Fibroblast of skin of abdomen (primary cell): ENCODE measurements at regions not wholly inside any gene's neighbourhood (a gene's known extent, or its start where the extent isn't known, plus 50 kb on each side); places are given as distances from the start of the nearest gene placed in this dataset.
"Not testable (repeated sequence)": the region's sequence is repeated elsewhere in the genome, so short reads cannot be mapped to it uniquely, and the experiment has no call there.

Experiments used
- DNase-seq: peaks from one replicate; pipeline ENCODE4 v3.0.0-alpha.2; 2013

DNA sequence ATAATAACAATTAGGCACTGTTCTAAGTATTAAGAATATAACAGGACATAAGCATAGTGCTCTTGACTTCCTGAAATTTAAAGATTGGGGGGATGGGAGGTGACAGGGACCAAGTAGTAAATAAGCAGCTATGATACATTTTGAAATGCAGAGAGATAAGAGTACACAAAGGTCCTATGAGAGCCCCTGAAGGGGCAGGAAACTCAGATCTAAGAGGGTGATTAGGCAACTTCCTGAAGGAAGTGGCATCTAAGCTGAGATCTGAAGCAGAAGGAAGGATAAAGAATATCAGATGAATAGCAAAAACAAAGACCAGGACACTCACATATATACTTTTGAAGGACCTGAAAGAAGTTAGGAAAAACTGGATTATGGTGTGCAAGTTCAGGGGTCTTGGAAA lies 415.2 kb upstream of the FRG2C start:
- DNase-seq: no peak

GRCh38 chr3:75254685-75255084 lies 409.4 kb upstream of the FRG2C start:
- no peak for DNase-seq

GRCh38 chr3:75258825-75259683 lies 405.1 kb upstream of the FRG2C start:
- DNase-seq: peak; percentile 6

- not testable (repeated sequence) for DNase-seq
Observed at GRCh38 chr3:75260975-75261374, 403.2 kb upstream of the FRG2C start.

- no peak for DNase-seq
Observed at GRCh38 chr3:75262661-75263060, 401.5 kb upstream of the FRG2C start.

GRCh38 chr3:75265897-75266296 lies 398.2 kb upstream of the FRG2C start:
- no peak for DNase-seq

GRCh38 chr3:75268576-75268975 lies 395.6 kb upstream of the FRG2C start:
- DNase-seq: not testable (repeated sequence)

- DNase-seq: not testable (repeated sequence)
Observed at GRCh38 chr3:75272237-75272636, 391.9 kb upstream of the FRG2C start.

DNA sequence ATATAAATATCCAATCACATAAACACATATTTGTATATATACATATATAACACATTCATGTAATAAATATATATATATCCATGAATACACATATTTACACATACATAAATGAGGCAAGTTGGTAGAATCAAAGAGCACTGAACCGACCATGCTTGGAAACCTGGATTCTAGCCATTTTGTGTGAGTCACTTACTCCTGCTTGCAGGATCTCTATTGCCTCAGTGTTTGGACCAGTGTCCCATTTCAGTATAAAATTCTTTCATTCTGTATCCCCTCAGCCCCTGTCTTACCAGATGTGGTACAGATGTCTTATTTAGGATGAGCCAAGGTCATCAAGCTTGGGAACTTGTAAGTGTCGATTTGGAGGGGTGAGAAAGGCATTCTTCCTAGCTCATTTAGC lies 391.4 kb upstream of the FRG2C start:
- peak; percentile 81 for DNase-seq

DNA sequence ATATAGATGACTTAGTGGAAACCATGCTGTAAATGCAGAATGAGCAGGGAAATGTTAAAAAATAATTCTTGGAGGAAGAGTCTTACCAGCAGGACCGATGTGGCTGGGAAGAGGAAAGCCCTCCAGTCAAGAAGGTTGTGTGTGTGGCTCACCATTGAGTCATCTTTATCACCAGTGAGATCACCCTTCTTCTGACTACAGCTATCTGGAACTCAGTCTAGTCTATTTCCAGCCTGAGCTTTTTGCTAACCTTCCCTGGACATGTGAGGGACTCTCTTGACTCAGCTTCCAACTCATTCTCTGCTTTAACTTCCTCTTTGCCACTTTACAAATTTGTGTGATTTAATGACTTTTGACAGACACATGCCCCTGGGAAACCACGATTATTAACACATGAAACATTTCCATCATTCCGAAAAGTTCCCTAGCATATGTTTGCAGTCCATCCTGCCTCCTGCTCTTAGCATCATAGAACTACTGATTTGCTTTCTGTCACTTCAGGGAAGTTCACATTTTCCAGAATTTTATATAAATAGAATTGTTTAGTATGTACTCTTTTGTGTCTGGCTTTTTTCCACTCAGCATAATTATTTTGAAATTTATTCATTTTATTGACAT lies 378.5 kb upstream of the FRG2C start:
- peak; percentile 94 for DNase-seq

GRCh38 chr3:75288972-75289574 lies 375.1 kb upstream of the FRG2C start:
- DNase-seq: not testable (repeated sequence)

GRCh38 chr3:75294124-75294523 lies 370.0 kb upstream of the FRG2C start:
- DNase-seq: peak; percentile 50

DNA sequence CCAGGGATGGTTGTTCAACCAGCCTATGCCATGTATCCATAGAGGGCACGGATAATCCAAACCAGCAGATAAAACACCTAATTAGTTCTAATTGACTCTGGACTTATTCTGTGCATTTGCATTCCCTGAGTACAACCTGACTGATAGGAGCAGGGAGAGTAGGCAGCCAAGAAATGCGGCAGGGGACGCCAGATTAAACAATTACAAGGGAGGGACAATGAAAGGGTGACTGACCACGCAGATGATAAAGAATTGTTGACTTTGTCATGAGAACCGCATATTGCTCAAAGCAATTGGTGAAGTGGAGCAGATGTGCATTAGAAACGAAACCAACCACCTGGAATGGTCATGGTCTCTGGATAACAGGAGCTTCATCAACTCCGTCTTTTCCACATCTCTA lies 369.1 kb upstream of the FRG2C start:
- no peak for DNase-seq

- DNase-seq: no peak
Observed at GRCh38 chr3:75296858-75297257, 367.3 kb upstream of the FRG2C start.

DNA sequence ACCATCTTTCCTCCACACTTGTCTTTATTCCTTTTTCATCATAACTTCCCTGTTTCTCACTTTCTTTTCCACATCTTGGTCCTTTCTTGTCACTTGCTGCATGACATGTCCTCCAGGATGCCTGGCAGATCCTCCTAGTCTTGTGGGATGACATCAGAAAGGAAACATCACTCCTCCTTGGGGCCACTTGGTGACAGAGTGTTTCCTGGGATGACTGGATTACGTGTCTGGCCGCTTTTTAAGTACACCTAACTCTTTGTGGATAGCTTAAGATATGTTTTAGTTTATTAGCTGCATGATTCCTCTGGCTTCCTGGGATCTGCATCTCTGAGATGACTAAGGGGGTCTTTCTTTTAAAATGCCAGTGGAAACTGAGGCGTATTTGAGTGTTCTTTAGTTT lies 363.5 kb upstream of the FRG2C start:
- DNase-seq: no peak

GRCh38 chr3:75301050-75301449 lies 363.1 kb upstream of the FRG2C start:
- not testable (repeated sequence) for DNase-seq

DNA sequence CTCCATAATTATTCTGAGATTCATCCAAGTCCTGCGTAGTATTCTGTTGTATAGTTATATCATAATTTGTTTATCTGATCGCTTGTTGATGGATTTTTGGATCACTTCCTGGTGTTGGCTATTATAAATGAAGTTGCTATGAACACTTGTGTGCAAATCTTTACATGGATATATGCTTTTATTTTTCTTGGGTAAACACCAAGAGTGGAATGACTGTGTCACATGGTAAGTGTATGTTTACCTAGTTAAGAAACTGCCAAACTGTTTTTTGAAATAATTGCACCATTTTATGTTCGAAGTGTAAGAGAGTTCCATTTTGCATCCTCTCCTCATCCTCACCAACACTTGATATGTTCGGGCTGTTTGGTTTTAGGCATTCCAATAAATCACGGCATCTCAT lies 360.4 kb upstream of the FRG2C start:
- DNase-seq: no peak

GRCh38 chr3:75305901-75306300 lies 358.2 kb upstream of the FRG2C start:
- no peak for DNase-seq

DNA sequence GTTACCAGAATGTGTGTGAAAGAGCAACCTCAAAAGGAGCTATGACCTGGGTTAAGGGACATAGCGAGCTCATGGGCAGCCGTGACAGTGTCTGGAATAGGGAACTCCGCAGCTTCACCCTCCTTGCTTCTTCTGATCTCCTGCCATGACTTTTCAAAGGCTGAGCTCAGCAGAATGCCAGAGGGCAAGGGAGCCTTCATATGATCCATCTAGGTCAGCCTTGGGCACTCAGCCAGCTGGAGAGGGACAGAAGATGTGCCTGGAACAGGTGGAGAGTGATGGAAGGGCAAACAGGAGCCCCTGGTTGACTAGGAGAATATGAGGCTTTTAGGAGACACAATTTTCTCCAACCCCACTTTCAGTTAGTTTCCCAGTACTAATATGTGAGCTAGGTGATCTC lies 352.8 kb upstream of the FRG2C start:
- DNase-seq: not testable (repeated sequence)

GRCh38 chr3:75312469-75312868 lies 351.7 kb upstream of the FRG2C start:
- DNase-seq: not testable (repeated sequence)

DNA sequence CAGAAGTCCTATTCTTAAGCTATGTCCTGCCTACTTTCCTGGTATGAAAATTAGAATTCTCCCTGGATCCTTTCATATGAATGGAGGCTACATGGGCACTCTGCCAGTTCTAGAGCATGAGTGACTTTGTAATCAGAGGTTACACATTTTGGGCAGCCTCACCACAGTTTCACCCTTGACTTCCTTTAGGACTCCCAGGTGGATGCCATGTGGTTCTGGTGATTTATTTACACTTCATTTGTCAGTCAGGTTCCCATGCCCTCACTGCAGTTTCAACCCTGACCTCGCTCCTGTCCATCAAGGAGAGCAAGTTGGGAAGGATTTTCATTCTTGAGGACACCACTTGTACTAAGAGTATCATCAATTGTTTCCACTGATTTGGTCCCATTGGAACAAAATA lies 344.4 kb upstream of the FRG2C start:
- DNase-seq: not testable (repeated sequence)

DNA sequence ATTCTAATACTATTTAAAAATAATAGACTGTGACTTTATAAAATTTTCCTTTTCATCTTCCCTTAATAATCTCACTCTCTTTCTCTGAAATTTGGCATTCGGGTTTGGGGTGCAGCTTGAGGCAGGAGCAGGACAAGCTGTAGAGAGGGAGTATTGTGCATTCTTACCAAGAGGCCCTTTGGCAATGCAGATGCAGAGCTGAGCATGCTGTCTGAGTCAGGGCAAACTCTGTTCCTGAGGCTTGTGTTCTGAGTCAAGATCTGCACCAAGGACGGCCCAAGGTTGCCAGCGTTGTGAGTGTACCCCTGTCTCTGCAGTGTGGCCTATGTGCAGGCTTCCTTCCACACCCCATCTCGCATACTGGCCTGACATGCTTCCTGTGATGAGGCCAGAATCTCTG lies 343.8 kb upstream of the FRG2C start:
- DNase-seq: no peak

DNA sequence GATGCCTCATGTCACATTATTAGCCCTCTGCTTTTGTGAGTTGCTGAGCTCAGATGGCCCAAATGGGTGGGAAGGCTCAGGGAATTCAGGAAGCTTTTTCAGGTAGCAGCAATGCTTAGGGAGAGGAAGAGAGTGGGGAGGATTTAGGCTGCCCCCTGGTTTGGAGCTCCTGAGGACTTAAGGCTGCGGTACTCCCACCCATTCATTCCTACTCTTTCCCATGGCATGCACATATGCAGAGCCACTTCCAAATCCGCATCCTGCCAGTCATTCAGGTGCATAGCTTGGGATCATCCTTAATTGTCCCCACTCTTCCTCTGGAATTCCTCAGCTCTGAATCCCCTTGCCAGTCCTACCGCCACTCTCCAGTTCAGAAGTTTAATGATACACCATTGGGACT lies 343.1 kb upstream of the FRG2C start:
- DNase-seq: no peak

- DNase-seq: not testable (repeated sequence)
Observed at GRCh38 chr3:75323936-75324335, 340.2 kb upstream of the FRG2C start.
